ENCODE measurements at regions not wholly inside any gene's neighbourhood (a gene's known extent, or its start where the extent isn't known, plus 50 kb on each side); places are given as distances from the start of the nearest gene placed in this dataset.

GRCh38 chr16:22970209-22970865, 156.4 kb downstream of the HS3ST2 start:
- Mint-ChIP-seq H3K27ac (no peak overlapping the region), H3K36me3 (no peaks in the 10 kb centered on the region), H3K4me3 (no peak overlapping the region), H3K4me1 (ENCODE audit: unreplicated experiment) (no peaks in the 10 kb centered on the region), H3K27me3 (peaks cover 23% of the 10 kb centered on the region), H3K9me3 (no peaks in the 10 kb centered on the region)
- DNase-seq (ENCODE audit: extremely low spot score, unreplicated experiment): no peak
- no peak for TF ChIP-seq CTCF (conservative IDR thresholded peaks at IDR 0.05)

GRCh38 chr16:22969567-22969966, 155.6 kb downstream of the HS3ST2 start:
- H3K27me3 Mint-ChIP-seq: peaks cover 26% of the 10 kb centered on the region
- DNase-seq (ENCODE audit: extremely low spot score, unreplicated experiment): no peak
- H3K36me3 Mint-ChIP-seq: no peaks in the 10 kb centered on the region
- H3K4me3 Mint-ChIP-seq: no peak overlapping the region
- H3K4me1 Mint-ChIP-seq (ENCODE audit: unreplicated experiment): no peaks in the 10 kb centered on the region
- no peaks in the 10 kb centered on the region for H3K9me3 Mint-ChIP-seq
- TF ChIP-seq CTCF (conservative IDR thresholded peaks at IDR 0.05): no peak
- no peak overlapping the region for H3K27ac Mint-ChIP-seq

- Mint-ChIP-seq H3K4me3 (no peak overlapping the region), H3K27ac (no peak overlapping the region), H3K9me3 (no peaks in the 10 kb centered on the region)
Measured at GRCh38 chr16:22968931-22969330, 155.0 kb downstream of the HS3ST2 start.

GRCh38 chr16:22967521-22968095, 153.6 kb downstream of the HS3ST2 start:
- TF ChIP-seq CTCF (conservative IDR thresholded peaks at IDR 0.05): no peak
- no peaks in the 10 kb centered on the region for H3K4me1 Mint-ChIP-seq (ENCODE audit: unreplicated experiment)
- H3K27me3 Mint-ChIP-seq: peaks cover 26% of the 10 kb centered on the region
- no peak overlapping the region for H3K27ac Mint-ChIP-seq
- no peak overlapping the region for H3K4me3 Mint-ChIP-seq
- no peaks in the 10 kb centered on the region for H3K9me3 Mint-ChIP-seq
- H3K36me3 Mint-ChIP-seq: no peaks in the 10 kb centered on the region
- no peak for DNase-seq (ENCODE audit: extremely low spot score, unreplicated experiment)

More at GRCh38 chr16:22968931-22969330, 155.0 kb downstream of the HS3ST2 start:
- DNase-seq (ENCODE audit: extremely low spot score, unreplicated experiment): no peak
- peaks cover 30% of the 10 kb centered on the region for H3K27me3 Mint-ChIP-seq
- no peaks in the 10 kb centered on the region for H3K4me1 Mint-ChIP-seq (ENCODE audit: unreplicated experiment)
- no peak for TF ChIP-seq CTCF (conservative IDR thresholded peaks at IDR 0.05)
- no peaks in the 10 kb centered on the region for H3K36me3 Mint-ChIP-seq

Data from type B pancreatic cell (in vitro differentiated cells).